NB4 (cell line): ENCODE measurements at regions not wholly inside any gene's neighbourhood (a gene's known extent, or its start where the extent isn't known, plus 50 kb on each side); places are given as distances from the start of the nearest gene placed in this dataset.

Experiments used
- DNase-seq: peaks from one replicate; pipeline ENCODE4 v3.0.0; 2010; ENCODE audit warnings: low read depth
- H3K4me3 ChIP-seq: one replicate; pipeline ENCODE4 v1.5.1; 2011; ENCODE audit warnings: mild to moderate bottlenecking, low read depth, low read length, moderate library complexity
- MAX ChIP-seq: IDR thresholded peaks from 2 replicates; pipeline ENCODE4 v1.6.1; 2011; ENCODE audit warnings: low read depth, low read length
- MYC ChIP-seq: IDR thresholded peaks from 2 replicates; pipeline ENCODE4 v1.6.1; 2011; ENCODE audit warnings: low read depth, low read length
- POLR2A ChIP-seq: IDR thresholded peaks from 2 replicates; pipeline ENCODE4 v1.6.1; 2011; ENCODE audit warnings: mild to moderate bottlenecking; ENCODE audit not compliant: insufficient read length; ENCODE audit errors: extremely low read depth
- TF ChIP-seq, protein P1 (sequence below): IDR thresholded peaks from one replicate; pipeline ENCODE4 v1.5.1; 2012; ENCODE audit warnings: low read depth, low read length

- H3K4me3 ChIP-seq: no peak overlapping the region
- no peak for DNase-seq
- TF ChIP-seq, protein P1, sequence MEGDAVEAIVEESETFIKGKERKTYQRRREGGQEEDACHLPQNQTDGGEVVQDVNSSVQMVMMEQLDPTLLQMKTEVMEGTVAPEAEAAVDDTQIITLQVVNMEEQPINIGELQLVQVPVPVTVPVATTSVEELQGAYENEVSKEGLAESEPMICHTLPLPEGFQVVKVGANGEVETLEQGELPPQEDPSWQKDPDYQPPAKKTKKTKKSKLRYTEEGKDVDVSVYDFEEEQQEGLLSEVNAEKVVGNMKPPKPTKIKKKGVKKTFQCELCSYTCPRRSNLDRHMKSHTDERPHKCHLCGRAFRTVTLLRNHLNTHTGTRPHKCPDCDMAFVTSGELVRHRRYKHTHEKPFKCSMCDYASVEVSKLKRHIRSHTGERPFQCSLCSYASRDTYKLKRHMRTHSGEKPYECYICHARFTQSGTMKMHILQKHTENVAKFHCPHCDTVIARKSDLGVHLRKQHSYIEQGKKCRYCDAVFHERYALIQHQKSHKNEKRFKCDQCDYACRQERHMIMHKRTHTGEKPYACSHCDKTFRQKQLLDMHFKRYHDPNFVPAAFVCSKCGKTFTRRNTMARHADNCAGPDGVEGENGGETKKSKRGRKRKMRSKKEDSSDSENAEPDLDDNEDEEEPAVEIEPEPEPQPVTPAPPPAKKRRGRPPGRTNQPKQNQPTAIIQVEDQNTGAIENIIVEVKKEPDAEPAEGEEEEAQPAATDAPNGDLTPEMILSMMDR: no peak
These were observed 79.9 kb upstream of the SPTLC3 start for GRCh38 chr20:12928755-12929401.

GRCh38 chr20:12936020-12936419 is 72.8 kb upstream of the SPTLC3 start:
- no peak overlapping the region for H3K4me3 ChIP-seq
- no peak for DNase-seq
- TF ChIP-seq POLR2A (no peak), MAX (no peak), MYC (no peak)
- TF ChIP-seq, protein P1: no peak

DNA sequence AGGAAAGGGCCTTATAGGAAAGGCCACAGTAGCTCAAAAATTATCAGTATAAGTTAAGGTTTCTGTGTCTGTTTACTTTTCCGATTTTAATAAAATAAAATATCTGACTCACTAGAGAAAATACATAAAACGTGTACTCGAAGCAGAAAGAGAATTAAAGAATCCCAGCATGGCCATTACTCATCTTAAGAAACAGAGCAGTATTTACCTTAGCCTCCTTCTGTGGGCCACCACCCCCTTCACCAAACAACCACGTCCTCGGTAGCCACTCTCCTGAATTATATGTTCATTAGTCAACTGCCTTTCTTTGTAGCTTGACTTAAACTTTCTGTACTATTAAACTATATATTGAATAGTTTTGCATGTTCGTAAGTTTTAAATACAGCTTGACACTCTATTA is 72.2 kb upstream of the SPTLC3 start:
- no peak overlapping the region for H3K4me3 ChIP-seq
- no peak for DNase-seq
- TF ChIP-seq MAX (no peak), POLR2A (no peak), MYC (no peak)
- TF ChIP-seq, protein P1: no peak

DNA sequence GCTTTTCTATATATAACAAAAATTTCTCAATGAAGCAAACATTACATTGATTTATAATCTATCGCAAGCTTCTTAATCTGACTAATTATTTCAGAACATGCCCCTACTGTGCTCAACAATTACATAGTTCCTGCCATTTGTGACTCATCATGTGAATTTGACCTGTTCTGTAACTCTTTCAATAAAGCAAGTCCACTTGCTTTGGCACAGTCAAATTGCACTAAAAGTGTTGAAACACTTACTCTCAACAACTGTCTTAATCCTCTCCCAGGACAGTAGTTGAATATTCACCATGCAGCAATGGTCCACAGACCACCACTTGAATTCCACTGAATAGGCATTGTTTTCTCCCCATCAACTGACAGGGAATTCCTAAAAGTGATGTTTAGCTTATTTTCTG is 67.7 kb upstream of the SPTLC3 start:
- DNase-seq: no peak
- TF ChIP-seq MYC (no peak), POLR2A (no peak), MAX (no peak)
- TF ChIP-seq, protein P1: no peak
- no peak overlapping the region for H3K4me3 ChIP-seq

DNA sequence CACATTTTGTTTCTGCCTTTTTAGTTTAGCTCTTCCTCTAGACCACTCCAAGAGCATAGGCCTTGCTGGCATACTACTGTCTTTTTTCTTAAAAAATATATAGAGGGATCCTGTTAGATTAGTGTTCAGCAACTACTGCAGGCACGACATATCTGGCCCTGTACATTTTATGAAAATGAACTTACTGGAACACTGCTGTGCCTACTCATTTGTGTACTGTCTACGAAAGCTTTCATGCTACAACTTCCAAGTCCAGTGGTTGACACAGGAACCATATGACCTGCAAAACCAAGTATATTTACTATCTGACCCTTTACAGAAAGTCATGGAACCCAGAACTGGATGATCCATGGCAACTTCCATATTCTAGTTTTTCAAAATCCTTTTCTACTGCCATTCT is 66.6 kb upstream of the SPTLC3 start:
- H3K4me3 ChIP-seq: no peak overlapping the region
- TF ChIP-seq MAX (no peak), MYC (no peak), POLR2A (no peak)
- TF ChIP-seq, protein P1: no peak
- no peak for DNase-seq

GRCh38 chr20:12946789-12947188 is 62.0 kb upstream of the SPTLC3 start:
- TF ChIP-seq MAX: no peak
- no peak for TF ChIP-seq POLR2A
- TF ChIP-seq MYC: no peak
- TF ChIP-seq, protein P1: no peak
- DNase-seq: no peak
- H3K4me3 ChIP-seq: no peak overlapping the region
